ENCODE measurements at regions not wholly inside any gene's neighbourhood (a gene's known extent, or its start where the extent isn't known, plus 50 kb on each side); places are given as distances from the start of the nearest gene placed in this dataset.

DNA sequence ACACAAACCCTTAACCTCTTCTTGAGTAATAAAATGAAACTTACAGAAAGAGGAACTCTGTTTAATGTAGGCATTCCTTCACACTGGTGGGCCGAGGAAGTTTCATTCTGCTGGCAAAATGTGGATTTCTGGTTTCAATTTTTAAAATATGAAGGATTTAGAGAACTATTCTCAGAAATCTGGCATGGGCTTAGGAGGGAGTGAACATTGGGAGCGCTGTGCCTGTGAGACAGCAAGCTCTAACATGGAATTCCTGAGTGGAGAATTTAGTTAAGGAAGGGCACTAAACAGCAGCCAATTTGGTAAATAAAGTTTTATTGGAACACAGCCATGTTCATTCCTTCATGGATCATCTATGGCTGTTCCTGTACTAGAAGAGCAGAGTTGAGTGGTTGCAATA is 751.8 kb upstream of the IGFBP3 start:
- DNase-seq (ENCODE audit: low read depth), result no peak

DNA sequence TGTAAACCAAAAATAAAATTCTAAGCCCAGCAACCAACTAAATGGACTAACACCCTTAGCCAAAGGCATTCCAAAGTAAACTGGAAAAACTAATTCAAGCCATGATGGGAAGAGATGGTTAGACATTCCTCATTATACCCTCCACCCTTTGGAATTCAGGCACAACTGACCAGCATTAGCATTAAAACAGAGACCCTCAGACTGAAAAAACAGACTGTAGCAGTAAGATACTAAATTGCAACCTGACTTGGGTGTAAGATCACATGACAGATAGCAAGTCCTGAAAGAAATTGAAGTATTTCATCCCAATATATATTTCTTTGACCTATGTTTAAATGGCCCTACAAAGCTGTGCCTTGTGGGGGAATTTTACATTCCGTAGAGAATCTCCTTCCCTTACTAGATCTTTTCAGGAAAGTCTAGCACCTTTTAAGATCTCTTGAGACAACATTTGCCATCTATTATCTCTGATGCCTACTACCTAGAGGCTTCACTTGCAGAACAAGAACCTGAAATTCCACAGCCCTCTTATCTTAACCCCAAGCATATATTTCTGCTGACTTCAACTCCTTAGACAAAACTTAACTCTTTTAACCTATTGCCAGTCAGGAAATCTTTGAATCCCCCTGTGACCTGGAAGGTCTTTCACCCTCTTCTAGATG is 750.2 kb upstream of the IGFBP3 start:
- DNase-seq (ENCODE audit: low read depth), result no peak

DNA sequence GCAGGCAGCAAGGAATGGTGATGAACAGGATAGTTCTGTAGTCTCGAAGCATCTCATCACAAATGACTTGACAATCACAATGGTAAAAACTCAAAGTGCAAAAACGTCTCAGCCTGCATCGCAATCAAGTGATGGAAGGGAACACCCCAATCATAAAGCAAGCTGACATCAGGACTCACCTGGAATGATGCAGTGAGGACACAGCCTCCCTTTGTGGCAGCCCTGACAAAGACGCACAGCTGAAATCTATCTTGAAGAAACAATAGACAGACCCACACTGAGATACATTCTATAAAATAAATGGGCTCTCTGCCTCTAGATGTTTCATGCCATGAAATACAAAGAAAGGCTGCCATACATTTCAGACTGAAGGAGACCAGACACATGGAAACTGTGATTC is 748.0 kb upstream of the IGFBP3 start:
- DNase-seq (ENCODE audit: low read depth), result no peak

DNA sequence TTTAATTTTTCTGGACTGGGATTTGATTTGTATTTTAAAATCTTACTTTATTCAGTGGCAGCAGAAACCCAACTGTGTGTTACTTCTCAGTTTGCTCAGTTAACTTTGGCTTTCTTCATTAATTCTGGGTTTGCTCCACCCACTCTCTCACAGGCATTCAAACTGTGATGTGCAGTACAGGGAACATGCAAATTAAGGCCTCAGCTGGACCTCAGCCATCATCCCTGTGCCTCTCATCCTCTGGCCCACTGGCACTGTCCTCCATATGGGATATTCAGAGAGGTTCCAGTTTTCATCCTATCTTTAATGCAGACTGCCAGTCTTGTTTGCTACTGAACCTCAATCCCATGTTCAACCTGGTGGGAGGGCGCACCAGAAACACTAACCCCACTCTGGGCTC is 743.4 kb upstream of the IGFBP3 start:
- no peak for DNase-seq (ENCODE audit: low read depth)

- DNase-seq (ENCODE audit: low read depth), result no peak
Observed at GRCh38 chr7:46663025-46663424, 742.0 kb upstream of the IGFBP3 start.

DNA sequence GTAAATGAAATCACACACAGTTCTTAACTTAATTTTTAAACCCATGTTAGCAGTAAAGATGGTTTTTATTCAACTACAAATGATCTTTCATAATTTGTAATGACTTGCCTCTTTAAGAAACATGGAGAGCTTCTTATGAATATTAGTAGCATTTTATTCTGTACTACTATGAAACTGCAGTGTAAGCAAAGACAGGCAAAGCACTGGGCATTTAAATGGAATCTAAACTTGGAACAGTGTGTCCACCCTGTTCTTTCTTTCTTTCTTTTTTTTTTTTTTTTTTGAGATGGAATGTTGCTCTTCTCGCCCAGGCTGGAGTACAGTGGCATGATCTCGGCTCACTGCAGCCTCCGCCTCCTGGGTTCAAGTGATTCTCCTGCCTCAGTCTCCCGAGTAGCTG is 740.4 kb upstream of the IGFBP3 start:
- DNase-seq (ENCODE audit: low read depth), result no peak

GRCh38 chr7:46660402-46660980 is 739.4 kb upstream of the IGFBP3 start:
- peak; percentile 28 for DNase-seq (ENCODE audit: low read depth)

- no peak for DNase-seq (ENCODE audit: low read depth)
Observed at GRCh38 chr7:46658281-46658680, 737.2 kb upstream of the IGFBP3 start.

- peak; percentile 15 for DNase-seq (ENCODE audit: low read depth)
Observed at GRCh38 chr7:46654546-46655443, 733.7 kb upstream of the IGFBP3 start.

DNA sequence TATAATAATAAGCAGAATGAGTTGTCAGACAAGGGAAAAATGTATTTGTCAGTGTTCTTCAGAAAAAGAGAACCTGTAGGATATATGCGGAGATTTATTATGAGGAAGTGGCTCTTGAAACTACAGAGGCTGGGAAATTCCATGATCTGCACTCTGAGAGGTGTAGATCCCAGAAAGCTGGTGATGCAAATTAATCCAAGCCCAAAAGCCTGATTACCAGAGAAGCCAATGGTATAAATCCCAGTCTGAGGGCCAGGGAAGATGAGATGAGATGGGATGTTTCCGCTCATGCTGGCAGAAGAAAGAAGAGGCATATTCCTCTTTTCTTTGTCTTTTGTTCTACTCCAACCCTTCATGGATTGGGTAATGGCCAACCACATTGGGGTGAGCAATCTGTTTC is 732.8 kb upstream of the IGFBP3 start:
- DNase-seq (ENCODE audit: low read depth), result no peak

DNA sequence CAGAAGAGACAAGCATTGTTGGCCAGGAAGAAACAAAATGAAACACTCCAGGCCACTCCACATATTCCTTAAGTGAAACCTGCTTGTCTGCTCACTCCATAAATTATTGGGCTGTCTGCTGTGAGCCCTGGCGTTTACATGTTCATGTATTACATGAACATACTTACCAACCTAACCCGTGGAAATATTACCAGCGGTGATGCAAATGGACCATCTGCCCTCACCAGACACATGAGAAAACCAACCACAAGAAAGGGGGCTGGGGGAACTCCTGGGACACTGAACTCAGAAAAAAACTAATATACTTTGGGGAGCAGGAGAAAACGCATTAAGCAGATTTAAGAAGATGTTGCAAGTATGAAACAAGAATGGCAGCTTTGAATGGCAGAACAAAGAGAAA is 731.2 kb upstream of the IGFBP3 start:
- no peak for DNase-seq (ENCODE audit: low read depth)

DNA sequence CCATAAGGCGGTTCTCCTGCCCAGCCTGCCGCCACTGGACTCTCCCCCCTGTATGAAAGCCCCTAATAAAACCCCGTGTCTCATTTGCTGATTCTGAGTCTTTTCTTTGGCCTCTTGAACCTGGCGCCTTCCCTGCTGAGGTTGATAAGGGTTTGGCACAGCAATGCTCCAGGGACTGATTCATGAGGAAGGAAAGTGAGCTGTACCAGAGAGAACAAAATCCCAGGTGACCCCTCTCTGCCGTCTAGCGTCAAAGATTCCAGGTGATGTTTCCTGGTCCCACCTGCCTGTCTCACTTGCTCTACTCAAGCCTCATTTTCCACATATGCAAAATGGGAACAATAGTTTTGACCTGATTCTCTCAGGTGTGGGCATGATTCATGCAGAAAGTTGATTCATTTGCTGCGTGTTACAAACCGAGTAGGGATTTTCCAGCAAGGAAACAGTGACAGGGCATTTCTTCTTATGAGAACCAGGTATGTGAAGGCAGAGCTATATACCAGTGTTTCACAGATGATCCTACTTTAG is 730.6 kb upstream of the IGFBP3 start:
- no peak for DNase-seq (ENCODE audit: low read depth)

DNA sequence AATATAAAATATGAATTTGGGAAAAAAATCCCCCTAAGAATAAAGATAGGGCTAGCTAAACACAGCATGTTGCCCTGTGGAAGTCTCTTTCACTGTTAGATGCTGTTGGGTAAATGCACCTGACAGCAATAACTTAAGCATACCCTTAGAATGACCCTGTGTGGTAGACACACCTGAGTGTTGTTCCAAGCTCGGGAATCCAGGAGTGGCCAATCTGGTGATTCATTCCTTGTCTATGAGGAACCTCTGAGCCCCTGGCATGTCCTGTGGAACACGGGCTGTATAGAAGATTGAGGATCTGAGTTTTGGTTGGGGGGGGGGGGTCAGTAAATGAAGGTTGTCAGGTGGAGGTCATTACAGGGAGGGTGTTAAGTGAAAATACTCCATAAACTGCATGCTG is 730.0 kb upstream of the IGFBP3 start:
- DNase-seq (ENCODE audit: low read depth), result no peak

- no peak for DNase-seq (ENCODE audit: low read depth)
Observed at GRCh38 chr7:46649876-46650275, 728.8 kb upstream of the IGFBP3 start.

GRCh38 chr7:46637793-46638735 is 717.0 kb upstream of the IGFBP3 start:
- DNase-seq (ENCODE audit: low read depth), result no peak

DNA sequence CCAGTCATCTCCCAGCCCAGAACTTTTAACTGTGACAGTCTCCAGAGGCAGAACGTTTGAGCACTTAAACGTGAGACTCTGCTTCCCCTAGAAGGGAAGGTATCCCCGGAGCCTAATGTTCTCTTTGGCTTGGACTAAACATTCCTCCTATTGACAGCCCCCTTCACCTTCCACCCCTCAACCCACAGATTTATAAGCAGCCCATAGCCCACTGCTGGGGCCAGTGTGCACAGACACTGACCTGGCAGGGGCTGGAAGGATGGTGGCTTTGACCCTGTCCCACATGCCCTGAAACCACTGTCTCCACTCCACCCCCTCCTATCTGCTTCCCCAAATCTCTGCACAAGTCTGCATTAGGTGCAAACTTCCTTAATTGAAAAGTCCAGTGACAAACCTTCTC is 715.0 kb upstream of the IGFBP3 start:
- DNase-seq (ENCODE audit: low read depth), result no peak

DNA sequence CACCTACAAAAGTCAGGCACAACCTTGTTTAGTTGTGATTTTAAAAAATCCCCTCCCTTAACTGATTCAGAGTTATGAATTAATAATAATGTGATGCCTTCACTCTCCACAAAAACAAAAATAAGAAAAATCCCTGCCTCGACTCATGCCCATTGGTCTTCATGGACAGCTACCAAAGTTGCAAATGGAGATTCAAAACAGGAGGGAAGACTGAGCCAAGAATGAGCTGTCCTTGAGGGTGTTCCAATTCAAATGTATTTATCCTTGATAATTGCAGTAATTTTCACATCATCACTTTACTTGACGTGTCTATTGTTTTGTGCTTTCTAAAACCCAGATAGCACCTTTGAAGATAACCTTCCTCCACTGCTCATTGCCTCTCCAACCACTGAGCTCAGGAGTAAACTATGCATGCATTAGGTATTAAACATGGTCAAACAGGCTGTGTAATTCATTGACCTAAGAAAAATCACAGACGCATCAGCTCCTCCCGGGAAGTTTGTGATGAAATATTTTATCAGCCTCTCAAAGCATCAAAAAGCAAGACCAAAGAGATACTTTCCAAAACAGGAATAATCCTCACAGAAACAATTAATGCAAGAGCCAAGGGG is 712.7 kb upstream of the IGFBP3 start:
- DNase-seq (ENCODE audit: low read depth), result no peak

DNA sequence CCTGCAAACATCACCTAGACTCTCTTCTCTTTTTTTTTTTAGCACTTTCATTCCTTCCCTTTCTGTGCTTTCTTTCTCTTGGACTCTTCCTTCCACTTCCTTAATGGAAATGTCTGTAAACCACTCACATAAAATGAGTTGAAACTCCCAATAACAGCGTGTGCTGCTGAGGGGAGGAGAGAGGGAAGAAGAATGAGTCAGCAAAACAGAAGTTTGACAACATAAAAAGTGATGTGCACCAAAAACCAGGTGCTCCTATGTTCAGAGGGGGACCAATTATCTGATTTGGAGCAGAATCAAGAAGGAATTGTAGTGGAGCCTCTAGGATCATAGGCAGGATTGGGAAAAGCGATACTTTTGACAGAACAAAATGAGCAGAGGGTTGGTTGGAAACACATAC is 712.1 kb upstream of the IGFBP3 start:
- DNase-seq (ENCODE audit: low read depth), result no peak

DNA sequence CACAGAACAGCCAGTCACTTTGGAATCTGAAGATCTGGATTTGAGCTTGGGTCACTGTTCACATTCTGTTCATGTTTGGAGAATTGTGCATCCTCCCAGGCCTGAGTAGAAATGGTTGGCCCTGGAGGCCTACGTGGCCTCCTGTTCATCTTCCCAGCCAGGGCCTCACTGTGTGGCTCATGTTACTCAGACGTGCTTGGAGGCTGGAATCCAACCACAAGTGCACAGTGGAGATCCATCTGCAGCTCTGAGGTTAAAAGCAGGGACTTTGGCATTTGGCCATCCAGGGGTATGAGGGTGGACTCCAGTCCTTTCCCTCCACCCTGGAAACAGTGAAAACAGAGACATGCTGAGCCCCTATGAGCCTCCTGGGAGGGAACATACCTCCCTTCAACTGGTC is 709.0 kb upstream of the IGFBP3 start:
- DNase-seq (ENCODE audit: low read depth), result peak; percentile 15

DNA sequence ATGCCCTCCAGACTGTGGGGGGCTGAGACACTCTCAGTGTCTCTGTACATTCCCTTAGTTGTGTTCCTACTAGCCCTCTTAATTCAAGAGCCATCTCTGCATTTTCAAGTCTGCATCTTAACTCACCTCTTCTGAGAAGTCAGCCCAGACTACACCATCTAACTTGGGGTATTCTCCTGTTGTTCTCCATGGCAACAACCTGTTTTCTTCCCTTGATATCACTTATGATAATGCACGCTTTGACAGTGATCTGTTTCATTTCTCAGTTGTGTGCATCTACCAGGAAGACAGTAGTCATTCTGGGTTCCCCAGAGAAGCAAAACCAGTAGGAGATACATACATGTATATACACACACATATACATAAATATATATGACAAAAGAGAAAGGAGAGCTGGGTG is 707.3 kb upstream of the IGFBP3 start:
- DNase-seq (ENCODE audit: low read depth), result no peak

DNA sequence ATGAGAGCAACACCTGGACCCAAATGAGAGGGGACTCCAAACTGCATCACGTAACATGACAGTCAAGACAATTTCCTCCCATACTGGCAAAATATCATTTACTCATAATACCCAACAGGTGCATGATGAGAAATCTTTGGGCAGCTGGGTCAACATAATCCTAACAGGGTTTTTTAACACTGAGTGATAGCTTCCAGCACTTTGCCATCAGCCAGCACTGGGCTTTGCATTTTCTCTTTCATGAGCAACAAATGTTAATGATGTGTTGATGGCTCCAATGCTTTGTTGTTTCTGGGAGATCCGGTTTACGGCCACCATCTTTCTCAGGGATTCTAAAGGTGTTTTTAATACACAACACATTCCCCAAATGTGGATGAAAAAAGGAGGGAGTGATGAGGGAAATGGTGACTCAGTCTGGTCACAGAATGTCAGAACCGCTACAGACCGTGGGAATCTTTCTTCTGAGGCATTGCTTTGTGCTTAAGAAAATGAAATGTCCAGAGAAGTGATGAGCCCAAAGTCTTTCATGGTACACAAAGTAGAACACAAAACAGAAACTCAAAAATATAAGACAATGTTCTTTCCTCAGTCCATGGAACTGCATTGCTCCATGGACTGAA is 705.7 kb upstream of the IGFBP3 start:
- peak; percentile 30 for DNase-seq (ENCODE audit: low read depth)
